Brain microvascular endothelial cell (primary cell): ENCODE measurements at regions not wholly inside any gene's neighbourhood (a gene's known extent, or its start where the extent isn't known, plus 50 kb on each side); places are given as distances from the start of the nearest gene placed in this dataset.

Experiments used
- DNase-seq: peaks from one replicate; pipeline ENCODE4 v3.0.0-alpha.2; 2020
- H3K27ac ChIP-seq: fragments of 250-450 bp; sonication (Bioruptor Pico); 2 replicates; pipeline ENCODE4 v1.5.1; 2020; ENCODE audit warnings: mild to moderate bottlenecking, moderate library complexity
- H3K27me3 ChIP-seq: fragments of 250-450 bp; sonication (Bioruptor Pico); replicated peaks from 2 replicates; pipeline ENCODE4 v1.5.1; 2020; ENCODE audit warnings: mild to moderate bottlenecking
- H3K36me3 ChIP-seq: fragments of 250-450 bp; sonication (Bioruptor Pico); replicated peaks from 2 replicates; pipeline ENCODE4 v1.5.1; 2020; ENCODE audit warnings: mild to moderate bottlenecking
- H3K4me3 ChIP-seq: 2 replicates; pipeline ENCODE4 v1.5.1; 2011; ENCODE audit warnings: low read depth, mild to moderate bottlenecking, control low read depth, low read length, moderate library complexity
- in situ Hi-C: cut with HindIII; loops from 2 replicates; pipeline ENCODE4 v1.10.0; 2017; ENCODE audit warnings: low sequenced_read_pairs, low pct_ligation_motif_present
- TF ChIP-seq, protein P1 (sequence below): IDR thresholded peaks from 2 replicates; pipeline ENCODE4 v1.5.1; 2011; ENCODE audit warnings: low read depth, mild to moderate bottlenecking, moderate library complexity, low read length, control low read depth, inconsistent platforms; ENCODE audit errors: missing control alignments

DNA sequence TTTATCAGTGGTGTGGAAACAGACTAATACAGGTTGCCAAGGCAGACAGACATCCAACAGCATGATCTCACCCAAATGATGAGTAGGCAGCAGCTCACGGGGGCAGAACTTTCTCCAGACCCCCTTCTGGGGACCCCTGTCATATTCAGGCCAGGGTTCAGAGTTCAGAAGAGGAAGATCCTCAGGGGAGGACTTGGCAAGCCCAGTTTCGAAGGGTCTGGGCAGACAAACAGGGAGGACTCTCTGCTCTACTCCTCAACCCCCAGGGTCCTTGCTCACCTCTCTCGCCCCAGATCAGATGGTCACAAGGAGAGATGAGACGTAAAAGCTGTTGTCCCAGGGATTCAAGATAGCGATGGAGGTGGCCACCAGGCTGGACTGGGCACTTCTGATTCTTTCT is 215.1 kb upstream of the MVB12B start:
- TF ChIP-seq, protein P1, sequence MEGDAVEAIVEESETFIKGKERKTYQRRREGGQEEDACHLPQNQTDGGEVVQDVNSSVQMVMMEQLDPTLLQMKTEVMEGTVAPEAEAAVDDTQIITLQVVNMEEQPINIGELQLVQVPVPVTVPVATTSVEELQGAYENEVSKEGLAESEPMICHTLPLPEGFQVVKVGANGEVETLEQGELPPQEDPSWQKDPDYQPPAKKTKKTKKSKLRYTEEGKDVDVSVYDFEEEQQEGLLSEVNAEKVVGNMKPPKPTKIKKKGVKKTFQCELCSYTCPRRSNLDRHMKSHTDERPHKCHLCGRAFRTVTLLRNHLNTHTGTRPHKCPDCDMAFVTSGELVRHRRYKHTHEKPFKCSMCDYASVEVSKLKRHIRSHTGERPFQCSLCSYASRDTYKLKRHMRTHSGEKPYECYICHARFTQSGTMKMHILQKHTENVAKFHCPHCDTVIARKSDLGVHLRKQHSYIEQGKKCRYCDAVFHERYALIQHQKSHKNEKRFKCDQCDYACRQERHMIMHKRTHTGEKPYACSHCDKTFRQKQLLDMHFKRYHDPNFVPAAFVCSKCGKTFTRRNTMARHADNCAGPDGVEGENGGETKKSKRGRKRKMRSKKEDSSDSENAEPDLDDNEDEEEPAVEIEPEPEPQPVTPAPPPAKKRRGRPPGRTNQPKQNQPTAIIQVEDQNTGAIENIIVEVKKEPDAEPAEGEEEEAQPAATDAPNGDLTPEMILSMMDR: no peak
- in situ Hi-C loops: no loop called here
- Histone ChIP-seq H3K27ac (no peak overlapping the region), H3K36me3 (no peaks in the 10 kb centered on the region), H3K27me3 (no peaks in the 10 kb centered on the region), H3K4me3 (no peak overlapping the region)
- DNase-seq: no peak

DNA sequence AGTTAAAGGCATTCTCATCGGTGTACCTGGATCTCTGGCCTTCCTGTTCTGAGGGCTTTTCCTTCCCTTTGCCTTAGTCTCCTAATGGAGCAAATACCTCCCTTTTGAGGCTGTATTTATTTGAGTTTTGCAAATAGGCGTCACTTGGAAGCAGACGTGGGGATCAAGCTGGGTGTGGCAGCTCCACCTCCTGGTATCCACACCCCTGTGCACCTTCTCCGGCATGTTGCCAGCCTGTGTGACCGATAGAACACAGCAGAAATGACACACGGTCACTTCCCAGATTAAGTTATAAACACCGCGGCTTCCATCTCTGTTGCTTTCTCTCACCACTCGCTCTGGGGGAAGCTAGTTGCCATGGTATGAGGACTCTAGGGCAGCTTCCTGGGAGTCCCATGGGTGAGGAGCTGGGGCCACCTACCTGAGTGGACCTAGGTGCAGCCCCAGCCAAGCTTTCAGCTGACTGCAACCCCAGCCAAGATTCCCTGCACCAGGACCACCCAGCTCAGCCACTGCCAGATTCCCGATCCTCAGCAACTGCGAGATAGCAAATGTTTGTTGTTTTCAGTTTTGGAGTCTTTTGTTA is 214.4 kb upstream of the MVB12B start:
- TF ChIP-seq, protein P1: no peak
- in situ Hi-C loops: no loop called here
- Histone ChIP-seq H3K27ac (no peak overlapping the region), H3K36me3 (no peaks in the 10 kb centered on the region), H3K27me3 (no peaks in the 10 kb centered on the region), H3K4me3 (no peak overlapping the region)
- no peak for DNase-seq

GRCh38 chr9:126113176-126113575 is 213.5 kb upstream of the MVB12B start:
- no peak for DNase-seq
- H3K27ac ChIP-seq: no peak overlapping the region
- in situ Hi-C loops: no loop called here
- H3K36me3 ChIP-seq: no peaks in the 10 kb centered on the region
- TF ChIP-seq, protein P1: no peak
- no peak overlapping the region for H3K4me3 ChIP-seq
- no peaks in the 10 kb centered on the region for H3K27me3 ChIP-seq

- no peak for DNase-seq
- in situ Hi-C loops: no loop called here
- TF ChIP-seq, protein P1: no peak
- H3K4me3 ChIP-seq: no peak overlapping the region
- H3K27me3 ChIP-seq: no peaks in the 10 kb centered on the region
- no peaks in the 10 kb centered on the region for H3K36me3 ChIP-seq
- no peak overlapping the region for H3K27ac ChIP-seq
These were observed 212.7 kb upstream of the MVB12B start for GRCh38 chr9:126113756-126114408.

GRCh38 chr9:126114409-126114760 is 212.2 kb upstream of the MVB12B start:
- no peaks in the 10 kb centered on the region for H3K36me3 ChIP-seq
- H3K27me3 ChIP-seq: no peaks in the 10 kb centered on the region
- in situ Hi-C loops: no loop called here
- TF ChIP-seq, protein P1: no peak
- no peak for DNase-seq
- H3K27ac ChIP-seq: no peak overlapping the region
- no peak overlapping the region for H3K4me3 ChIP-seq
